Cardiac muscle cell (in vitro differentiated cells and primary cell): ENCODE measurements at regions not wholly inside any gene's neighbourhood (a gene's known extent, or its start where the extent isn't known, plus 50 kb on each side); places are given as distances from the start of the nearest gene placed in this dataset.

Experiments
- DNase-seq, 2 donors: peaks; one replicate each; pipeline versions ENCODE4 v3.0.0 to v3.0.0-alpha.2; 2010 to 2017; ENCODE audit warnings: low read depth in 1 of 2, low spot score in 1 of 2
- H3K27ac ChIP-seq: fragments of 200-600 bp; sonication (generic); 2 replicates; pipeline ENCODE4 v1.5.1; 2016
- H3K27me3 ChIP-seq: fragments of 200-600 bp; sonication (generic); 2 replicates; pipeline ENCODE4 v1.6.0; 2016; ENCODE audit warnings: control low read depth
- H3K36me3 ChIP-seq: fragments of 200-600 bp; sonication (generic); 2 replicates; pipeline ENCODE4 v1.5.1; 2016; ENCODE audit warnings: control low read depth
- H3K4me1 ChIP-seq: fragments of 200-600 bp; sonication (generic); 2 replicates; pipeline ENCODE4 v1.8.1; 2017; ENCODE audit warnings: low read depth, mild to moderate bottlenecking, mixed run types
- H3K4me3 ChIP-seq: fragments of 200-600 bp; sonication (generic); 2 replicates; pipeline ENCODE4 v1.5.1; 2016; ENCODE audit warnings: mild to moderate bottlenecking
- H3K9me3 ChIP-seq: fragments of 200-600 bp; sonication (generic); 2 replicates; pipeline ENCODE4 v1.5.1; 2017; ENCODE audit warnings: low read depth, mild to moderate bottlenecking, control low read depth
- TF ChIP-seq, protein P1 (sequence below): IDR thresholded peaks from 2 replicates; pipeline ENCODE4 v1.5.1; 2012; ENCODE audit warnings: low read depth, mild to moderate bottlenecking, low read length

- Histone ChIP-seq H3K27me3 (peaks cover 99% of the 10 kb centered on the region), H3K36me3 (no peaks in the 10 kb centered on the region), H3K9me3 (no peaks in the 10 kb centered on the region), H3K27ac (no peak overlapping the region), H3K4me3 (no peak overlapping the region), H3K4me1 (peaks cover 4% of the 10 kb centered on the region)
- DNase-seq: no peak
- TF ChIP-seq, protein P1, sequence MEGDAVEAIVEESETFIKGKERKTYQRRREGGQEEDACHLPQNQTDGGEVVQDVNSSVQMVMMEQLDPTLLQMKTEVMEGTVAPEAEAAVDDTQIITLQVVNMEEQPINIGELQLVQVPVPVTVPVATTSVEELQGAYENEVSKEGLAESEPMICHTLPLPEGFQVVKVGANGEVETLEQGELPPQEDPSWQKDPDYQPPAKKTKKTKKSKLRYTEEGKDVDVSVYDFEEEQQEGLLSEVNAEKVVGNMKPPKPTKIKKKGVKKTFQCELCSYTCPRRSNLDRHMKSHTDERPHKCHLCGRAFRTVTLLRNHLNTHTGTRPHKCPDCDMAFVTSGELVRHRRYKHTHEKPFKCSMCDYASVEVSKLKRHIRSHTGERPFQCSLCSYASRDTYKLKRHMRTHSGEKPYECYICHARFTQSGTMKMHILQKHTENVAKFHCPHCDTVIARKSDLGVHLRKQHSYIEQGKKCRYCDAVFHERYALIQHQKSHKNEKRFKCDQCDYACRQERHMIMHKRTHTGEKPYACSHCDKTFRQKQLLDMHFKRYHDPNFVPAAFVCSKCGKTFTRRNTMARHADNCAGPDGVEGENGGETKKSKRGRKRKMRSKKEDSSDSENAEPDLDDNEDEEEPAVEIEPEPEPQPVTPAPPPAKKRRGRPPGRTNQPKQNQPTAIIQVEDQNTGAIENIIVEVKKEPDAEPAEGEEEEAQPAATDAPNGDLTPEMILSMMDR: no peak
Measured at GRCh38 chr2:45166229-45166890, 157.1 kb upstream of the SIX2 start.

GRCh38 chr2:45162711-45163110, 153.5 kb upstream of the SIX2 start:
- Histone ChIP-seq H3K4me1 (no peaks in the 10 kb centered on the region), H3K36me3 (no peaks in the 10 kb centered on the region), H3K27me3 (peaks cover 65% of the 10 kb centered on the region), H3K9me3 (no peaks in the 10 kb centered on the region), H3K4me3 (no peak overlapping the region), H3K27ac (no peak overlapping the region)
- no peak for DNase-seq
- TF ChIP-seq, protein P1: no peak

DNA sequence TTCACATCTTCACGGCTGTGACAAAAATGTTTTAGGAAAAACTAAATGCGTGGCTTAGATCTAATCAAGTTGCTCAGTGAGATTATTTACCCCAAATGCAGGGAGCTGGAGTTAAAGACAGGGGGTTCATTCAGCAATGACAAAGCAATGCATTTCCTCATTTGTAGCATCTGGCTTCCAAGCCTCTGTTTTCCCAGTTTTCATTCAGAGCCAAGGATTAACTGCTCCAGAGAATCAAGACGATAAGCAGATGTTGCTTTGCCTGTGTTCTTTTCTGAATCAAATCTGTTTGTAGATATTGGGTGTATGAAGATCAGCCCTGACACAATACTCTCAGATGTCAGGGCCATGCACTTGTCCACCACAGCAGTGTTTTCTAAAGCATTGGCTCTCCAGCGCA, 147.4 kb upstream of the SIX2 start:
- H3K27me3 ChIP-seq: peaks cover 5% of the 10 kb centered on the region
- H3K27ac ChIP-seq: no peak overlapping the region
- TF ChIP-seq, protein P1: no peak
- H3K36me3 ChIP-seq: no peaks in the 10 kb centered on the region
- no peak for DNase-seq
- H3K4me3 ChIP-seq: no peak overlapping the region
- no peaks in the 10 kb centered on the region for H3K4me1 ChIP-seq
- no peaks in the 10 kb centered on the region for H3K9me3 ChIP-seq

DNA sequence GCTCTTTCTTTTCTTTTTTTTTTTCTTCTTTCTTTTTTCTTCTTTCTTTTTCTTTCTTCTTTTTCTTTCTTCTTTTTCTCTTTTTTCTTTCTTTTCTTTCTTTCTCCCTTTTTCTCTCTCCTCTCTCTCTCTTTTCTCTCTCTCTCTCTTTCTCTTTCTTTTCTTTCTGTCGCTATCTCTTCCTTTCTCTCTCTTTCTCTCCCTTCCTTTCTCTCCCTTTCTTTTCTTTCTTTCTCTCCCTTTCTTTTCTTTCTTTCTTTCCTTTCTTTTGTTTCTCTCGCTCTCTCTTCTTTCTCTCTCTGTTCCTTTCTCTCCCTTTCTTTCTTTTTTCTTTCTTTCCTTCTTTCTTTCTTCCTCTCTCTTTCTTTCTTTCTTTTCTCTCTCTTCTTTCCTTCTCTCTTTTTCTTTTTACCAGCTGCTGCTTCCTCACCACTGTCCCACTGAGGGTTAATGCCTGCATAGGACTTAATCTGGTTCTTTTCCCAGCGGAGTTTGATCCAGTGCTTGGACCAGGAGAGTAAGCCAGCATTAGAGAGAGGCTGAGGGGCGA, 145.4 kb upstream of the SIX2 start:
- H3K4me1 ChIP-seq: no peaks in the 10 kb centered on the region
- DNase-seq: no peak
- no peaks in the 10 kb centered on the region for H3K9me3 ChIP-seq
- TF ChIP-seq, protein P1: no peak
- no peaks in the 10 kb centered on the region for H3K27me3 ChIP-seq
- no peaks in the 10 kb centered on the region for H3K36me3 ChIP-seq
- H3K27ac ChIP-seq: no peak overlapping the region
- no peak overlapping the region for H3K4me3 ChIP-seq

GRCh38 chr2:45154144-45154543, 144.9 kb upstream of the SIX2 start:
- no peaks in the 10 kb centered on the region for H3K9me3 ChIP-seq
- H3K36me3 ChIP-seq: no peaks in the 10 kb centered on the region
- no peak overlapping the region for H3K27ac ChIP-seq
- no peaks in the 10 kb centered on the region for H3K4me1 ChIP-seq
- no peak for DNase-seq
- H3K4me3 ChIP-seq: no peak overlapping the region
- H3K27me3 ChIP-seq: no peaks in the 10 kb centered on the region
- TF ChIP-seq, protein P1: no peak
